Osteoblast (primary cell): ENCODE measurements at regions not wholly inside any gene's neighbourhood (a gene's known extent, or its start where the extent isn't known, plus 50 kb on each side); places are given as distances from the start of the nearest gene placed in this dataset.

Experiments used
- DNase-seq: peaks from one replicate; pipeline ENCODE4 v3.0.0; 2011; ENCODE audit warnings: low spot score, mixed read lengths; ENCODE audit not compliant: insufficient read length; ENCODE audit errors: missing footprints
- H2AFZ ChIP-seq: 2 replicates; pipeline ENCODE4 v1.6.0; 2011; ENCODE audit warnings: mild to moderate bottlenecking, low read length
- H3K27ac ChIP-seq: 2 replicates; pipeline ENCODE4 v1.5.1; 2011; ENCODE audit warnings: mild to moderate bottlenecking, low read depth, low read length, moderate library complexity
- H3K27me3 ChIP-seq: 2 replicates; pipeline ENCODE4 v1.6.0; 2012; ENCODE audit warnings: mild to moderate bottlenecking, control low read depth, inconsistent platforms, low read length, moderate library complexity; ENCODE audit not compliant: insufficient read depth
- H3K36me3 ChIP-seq: 2 replicates; pipeline ENCODE4 v1.5.1; 2011; ENCODE audit warnings: mild to moderate bottlenecking, low read length, control low read depth, moderate library complexity; ENCODE audit not compliant: insufficient read depth
- H3K4me1 ChIP-seq: 2 replicates; pipeline ENCODE4 v1.5.1; 2011; ENCODE audit warnings: mild to moderate bottlenecking, low read length, control low read depth, moderate library complexity; ENCODE audit not compliant: insufficient read depth
- H3K4me2 ChIP-seq: 2 replicates; pipeline ENCODE4 v1.6.0; 2011; ENCODE audit warnings: mild to moderate bottlenecking, low read length; ENCODE audit not compliant: insufficient read depth
- H3K4me3 ChIP-seq: fragments of 200-600 bp; sonication (generic); 3 replicates; pipeline ENCODE4 v1.5.1; 2012; ENCODE audit warnings: mild to moderate bottlenecking, low read length, inconsistent platforms; ENCODE audit not compliant: insufficient read depth
- H3K79me2 ChIP-seq: 2 replicates; pipeline ENCODE4 v1.6.0; 2012; ENCODE audit warnings: mild to moderate bottlenecking, low read length, control low read depth, inconsistent platforms; ENCODE audit not compliant: insufficient read depth
- H3K9me3 ChIP-seq: 2 replicates; pipeline ENCODE4 v1.5.1; 2011; ENCODE audit warnings: low read depth, low read length, control low read depth
- H4K20me1 ChIP-seq: 2 replicates; pipeline ENCODE4 v1.6.0; 2012; ENCODE audit warnings: mild to moderate bottlenecking, low read length, control low read depth; ENCODE audit not compliant: insufficient read depth
- CTCF ChIP-seq: IDR thresholded peaks from 2 replicates; pipeline ENCODE4 v1.5.1; 2011; ENCODE audit warnings: mild to moderate bottlenecking, low read depth, low read length, moderate library complexity; ENCODE audit errors: extremely low read depth

GRCh38 chr11:104325093-104325492 is 161.1 kb upstream of the PDGFD start:
- H3K27ac ChIP-seq = no peak overlapping the region
- H3K4me1 ChIP-seq = no peaks in the 10 kb centered on the region
- TF ChIP-seq CTCF = no peak
- H3K4me2 ChIP-seq = no peak overlapping the region
- no peak overlapping the region for H2AFZ ChIP-seq
- no peak for DNase-seq
- no peaks in the 10 kb centered on the region for H3K79me2 ChIP-seq
- no peaks in the 10 kb centered on the region for H4K20me1 ChIP-seq
- no peak overlapping the region for H3K4me3 ChIP-seq
- no peaks in the 10 kb centered on the region for H3K9me3 ChIP-seq
- H3K27me3 ChIP-seq = no peaks in the 10 kb centered on the region
- no peaks in the 10 kb centered on the region for H3K36me3 ChIP-seq

GRCh38 chr11:104324276-104324675 is 160.3 kb upstream of the PDGFD start:
- Histone ChIP-seq H3K4me2 (no peak overlapping the region), H4K20me1 (no peaks in the 10 kb centered on the region), H3K27me3 (no peaks in the 10 kb centered on the region), H3K4me1 (no peaks in the 10 kb centered on the region), H2AFZ (no peak overlapping the region), H3K4me3 (no peak overlapping the region), H3K36me3 (no peaks in the 10 kb centered on the region), H3K79me2 (no peaks in the 10 kb centered on the region), H3K9me3 (no peaks in the 10 kb centered on the region), H3K27ac (no peak overlapping the region)
- TF ChIP-seq CTCF = no peak
- DNase-seq = no peak

GRCh38 chr11:104323841-104324240 is 159.9 kb upstream of the PDGFD start:
- no peak overlapping the region for H3K4me2 ChIP-seq
- H3K27ac ChIP-seq = no peak overlapping the region

GRCh38 chr11:104322696-104323095 is 158.7 kb upstream of the PDGFD start:
- Histone ChIP-seq H3K4me3 (no peak overlapping the region), H4K20me1 (no peaks in the 10 kb centered on the region), H3K27me3 (no peaks in the 10 kb centered on the region), H3K9me3 (no peaks in the 10 kb centered on the region), H3K4me1 (no peaks in the 10 kb centered on the region), H2AFZ (no peak overlapping the region), H3K4me2 (no peak overlapping the region), H3K36me3 (no peaks in the 10 kb centered on the region), H3K27ac (no peak overlapping the region), H3K79me2 (no peaks in the 10 kb centered on the region)
- DNase-seq = no peak
- TF ChIP-seq CTCF = no peak

More at GRCh38 chr11:104323841-104324240, 159.9 kb upstream of the PDGFD start:
- Histone ChIP-seq H4K20me1 (no peaks in the 10 kb centered on the region), H2AFZ (no peak overlapping the region), H3K4me1 (no peaks in the 10 kb centered on the region), H3K79me2 (no peaks in the 10 kb centered on the region), H3K4me3 (no peak overlapping the region), H3K36me3 (no peaks in the 10 kb centered on the region), H3K27me3 (no peaks in the 10 kb centered on the region), H3K9me3 (no peaks in the 10 kb centered on the region)
- DNase-seq = no peak
- TF ChIP-seq CTCF = no peak
